H9 (cell line): ENCODE measurements at regions not wholly inside any gene's neighbourhood (a gene's known extent, or its start where the extent isn't known, plus 50 kb on each side); places are given as distances from the start of the nearest gene placed in this dataset.

ENCODE experiments used
- DNase-seq: peaks from one replicate; pipeline ENCODE4 v3.0.0-alpha.2; 2017
- H2AFZ ChIP-seq: one replicate; pipeline ENCODE4 v1.6.1; 2013; ENCODE audit warnings: mild to moderate bottlenecking, low read length, control low read depth, moderate library complexity
- H2AK5ac ChIP-seq: 2 replicates; pipeline ENCODE4 v1.6.1; 2013; ENCODE audit warnings: low read length, control low read depth, mixed read lengths; ENCODE audit not compliant: insufficient read length
- H2BK120ac ChIP-seq: one replicate; pipeline ENCODE4 v1.6.1; 2013; ENCODE audit warnings: low read depth, mild to moderate bottlenecking, low read length, control low read depth, inconsistent platforms; ENCODE audit not compliant: poor library complexity, severe bottlenecking
- H2BK12ac ChIP-seq: 2 replicates; pipeline ENCODE4 v1.6.1; 2013; ENCODE audit warnings: low read length, control low read depth, mixed read lengths, low read depth; ENCODE audit not compliant: insufficient read length
- H2BK15ac ChIP-seq: 2 replicates; pipeline ENCODE4 v1.6.1; 2013; ENCODE audit warnings: low read depth, low read length, control low read depth
- H2BK20ac ChIP-seq: one replicate; pipeline ENCODE4 v1.6.1; 2013; ENCODE audit warnings: low read depth, mild to moderate bottlenecking, low read length, control low read depth, inconsistent platforms; ENCODE audit not compliant: poor library complexity, severe bottlenecking
- H2BK5ac ChIP-seq: 2 replicates; pipeline ENCODE4 v1.6.1; 2013; ENCODE audit warnings: low read length, control low read depth, mixed read lengths; ENCODE audit not compliant: insufficient read length
- H3K14ac ChIP-seq: 2 replicates; pipeline ENCODE4 v1.6.1; 2013; ENCODE audit warnings: low read length, control low read depth; ENCODE audit not compliant: insufficient read depth
- H3K18ac ChIP-seq: 2 replicates; pipeline ENCODE4 v1.6.1; 2013; ENCODE audit warnings: low read depth, mild to moderate bottlenecking, mixed read lengths, low read length, control low read depth; ENCODE audit not compliant: insufficient read length
- H3K23ac ChIP-seq: 2 replicates; pipeline ENCODE4 v1.6.1; 2013; ENCODE audit warnings: low read length, control low read depth, mixed read lengths, low read depth; ENCODE audit not compliant: insufficient read length
- H3K23me2 ChIP-seq: 2 replicates; pipeline ENCODE4 v1.6.1; 2013; ENCODE audit warnings: low read depth, mild to moderate bottlenecking, mixed read lengths, low read length, control low read depth; ENCODE audit not compliant: insufficient read length, poor library complexity, severe bottlenecking
- H3K27ac ChIP-seq: 2 replicates; pipeline ENCODE4 v1.5.1; 2013; ENCODE audit warnings: low read length, control low read depth, mixed read lengths, low read depth; ENCODE audit not compliant: insufficient read length
- H3K27me3 ChIP-seq: 2 replicates; pipeline ENCODE4 v1.6.1; 2013; ENCODE audit warnings: low read length, control low read depth, inconsistent platforms; ENCODE audit not compliant: insufficient read depth
- H3K4ac ChIP-seq: 2 replicates; pipeline ENCODE4 v1.6.1; 2013; ENCODE audit warnings: low read depth, mild to moderate bottlenecking, control low read depth, inconsistent platforms, low read length, moderate library complexity
- H3K4me1 ChIP-seq: 2 replicates; pipeline ENCODE4 v1.6.1; 2013; ENCODE audit warnings: low read length, control low read depth, inconsistent platforms; ENCODE audit not compliant: insufficient read depth
- H3K4me2 ChIP-seq: 2 replicates; pipeline ENCODE4 v1.6.1; 2013; ENCODE audit warnings: low read length, control low read depth, mixed read lengths; ENCODE audit not compliant: insufficient read length, insufficient read depth
- H3K56ac ChIP-seq: 2 replicates; pipeline ENCODE4 v1.6.1; 2013; ENCODE audit warnings: low read depth, mild to moderate bottlenecking, mixed read lengths, low read length, control low read depth; ENCODE audit not compliant: insufficient read length
- H3K79me1 ChIP-seq: 2 replicates; pipeline ENCODE4 v1.6.1; 2013; ENCODE audit warnings: low read depth, mild to moderate bottlenecking, moderate library complexity, low read length, control low read depth, inconsistent platforms; ENCODE audit not compliant: insufficient read depth, poor library complexity, severe bottlenecking
- H3K79me2 ChIP-seq: 2 replicates; pipeline ENCODE4 v1.6.1; 2013; ENCODE audit warnings: low read length, control low read depth, inconsistent platforms; ENCODE audit not compliant: insufficient read depth
- H3K9ac ChIP-seq: 2 replicates; pipeline ENCODE4 v1.6.1; 2013; ENCODE audit warnings: low read length, control low read depth, mixed read lengths; ENCODE audit not compliant: insufficient read length; ENCODE audit errors: extremely low read depth
- H3K9me3 ChIP-seq: one replicate; pipeline ENCODE4 v1.6.1; 2013; ENCODE audit warnings: low read depth, low read length, inconsistent platforms; ENCODE audit not compliant: control insufficient read depth
- H3T11ph ChIP-seq: one replicate; pipeline ENCODE4 v1.6.1; 2013; ENCODE audit warnings: mild to moderate bottlenecking, low read length, control low read depth, inconsistent platforms
- H4K20me1 ChIP-seq: one replicate; pipeline ENCODE4 v1.6.1; 2013; ENCODE audit not compliant: control insufficient read depth, insufficient read length, insufficient read depth
- H4K5ac ChIP-seq: 2 replicates; pipeline ENCODE4 v1.6.1; 2013; ENCODE audit warnings: low read depth, mild to moderate bottlenecking, mixed read lengths, low read length, control low read depth; ENCODE audit not compliant: insufficient read length
- H4K8ac ChIP-seq: replicated peaks from 2 replicates; pipeline ENCODE4 v1.6.1; 2013; ENCODE audit warnings: low read length, control low read depth, mixed read lengths, low read depth; ENCODE audit not compliant: insufficient read length
- H4K91ac ChIP-seq: 2 replicates; pipeline ENCODE4 v1.6.1; 2013; ENCODE audit warnings: low read depth, mild to moderate bottlenecking, moderate library complexity, mixed read lengths, low read length, control low read depth; ENCODE audit not compliant: insufficient read length
- H3K27ac Mint-ChIP-seq, 3 experiments: 2 replicates in 2 of 3; 3 replicates in 1 of 3; pipeline ENCODE4 v1.8.0; 2020 to 2021; ENCODE audit warnings: mixed read lengths in 3 of 3, mild to moderate bottlenecking in 1 of 3, moderate library complexity in 1 of 3
- H3K27me3 Mint-ChIP-seq: 2 replicates; pipeline ENCODE4 v1.8.0; 2021; ENCODE audit warnings: low read depth, mild to moderate bottlenecking, moderate library complexity, mixed read lengths
- H3K36me3 Mint-ChIP-seq, 3 experiments: 2 replicates in 2 of 3; 3 replicates in 1 of 3; pipeline ENCODE4 v1.8.0; 2020 to 2021; ENCODE audit warnings: low read depth in 3 of 3, mixed read lengths in 3 of 3; ENCODE audit not compliant: insufficient read depth in 1 of 3
- H3K4me1 Mint-ChIP-seq, 2 experiments: 2 replicates each; pipeline ENCODE4 v1.8.0; 2020; ENCODE audit warnings: mixed read lengths in 2 of 2
- H3K4me3 Mint-ChIP-seq, 2 experiments: 2 replicates in 1 of 2; 3 replicates in 1 of 2; pipeline ENCODE4 v1.8.0; 2020 to 2021; ENCODE audit warnings: mild to moderate bottlenecking in 2 of 2, mixed read lengths in 2 of 2, moderate library complexity in 1 of 2
- H3K9me3 Mint-ChIP-seq, 2 experiments: 2 replicates in 1 of 2; 3 replicates in 1 of 2; pipeline ENCODE4 v1.8.0; 2020; ENCODE audit warnings: mild to moderate bottlenecking in 2 of 2, mixed read lengths in 2 of 2, moderate library complexity in 1 of 2
- CTCF ChIP-seq: fragments of 200-600 bp; sonication (generic); conservative IDR thresholded peaks from 3 replicates; pipeline ENCODE4 v1.8.0; 2021; ENCODE audit warnings: antibody characterized with exemption, mild to moderate bottlenecking
- WGBS: extraction: QIAGEN DNeasy Blood & Tissue Kit; methylation state at CpG from one replicate; pipeline ENCODE4 v1.1.7; 2013; ENCODE audit warnings: missing lambda C conversion rate, low lambda C conversion rate, mixed read lengths; ENCODE audit not compliant: insufficient read length; ENCODE audit errors: extremely low coverage; 5-methylcytosine and 5-hydroxymethylcytosine counted together

- Mint-ChIP-seq H3K9me3 (peaks cover 0 to 4% of the 10 kb centered on the region in 2 experiments; a peak in 3 of 5 replicates), H3K36me3 (0 out of 7 replicates have a peak, but pooled peaks cover 0 to 3% (median 0%) of the 10 kb centered on the region in 3 experiments), H3K27ac (no peak overlapping the region), H3K27me3 (no peaks in the 10 kb centered on the region), H3K4me1 (peaks cover 7% of the 10 kb centered on the region in 2 experiments), H3K4me3 (no peak overlapping the region)
- DNase-seq, result no peak
- Histone ChIP-seq H3K23ac (no peak overlapping the region), H4K20me1 (no peaks in the 10 kb centered on the region), H3K79me1 (no peaks in the 10 kb centered on the region), H2BK15ac (no peak overlapping the region), H4K8ac (no peak overlapping the region), H4K91ac (no peak overlapping the region), H3K27ac (no peak overlapping the region), H3T11ph (no peak overlapping the region), H3K14ac (no peak overlapping the region), H2BK12ac (no peak overlapping the region), H3K23me2 (no peaks in the 10 kb centered on the region), H2AFZ (no peak overlapping the region), H2BK20ac (no peak overlapping the region), H3K56ac (no peak overlapping the region), H2AK5ac (no peak overlapping the region), H3K4ac (no peak overlapping the region), H3K79me2 (no peaks in the 10 kb centered on the region), H3K9me3 (no peaks in the 10 kb centered on the region), H3K27me3 (no peaks in the 10 kb centered on the region), H2BK120ac (no peak overlapping the region), H3K18ac (no peak overlapping the region), H2BK5ac (no peak overlapping the region), H3K4me1 (no peaks in the 10 kb centered on the region), H3K9ac (no peak overlapping the region), H3K4me2 (no peak overlapping the region), H4K5ac (no peak overlapping the region)
- no CpG with 5 or more reads among the region's 1 CpG for WGBS
- TF ChIP-seq CTCF, result no peak
Measured at GRCh38 chr2:41078341-41078740, 626.5 kb upstream of the SLC8A1 start.
